ENCODE measurements at regions not wholly inside any gene's neighbourhood (a gene's known extent, or its start where the extent isn't known, plus 50 kb on each side); places are given as distances from the start of the nearest gene placed in this dataset.

DNA sequence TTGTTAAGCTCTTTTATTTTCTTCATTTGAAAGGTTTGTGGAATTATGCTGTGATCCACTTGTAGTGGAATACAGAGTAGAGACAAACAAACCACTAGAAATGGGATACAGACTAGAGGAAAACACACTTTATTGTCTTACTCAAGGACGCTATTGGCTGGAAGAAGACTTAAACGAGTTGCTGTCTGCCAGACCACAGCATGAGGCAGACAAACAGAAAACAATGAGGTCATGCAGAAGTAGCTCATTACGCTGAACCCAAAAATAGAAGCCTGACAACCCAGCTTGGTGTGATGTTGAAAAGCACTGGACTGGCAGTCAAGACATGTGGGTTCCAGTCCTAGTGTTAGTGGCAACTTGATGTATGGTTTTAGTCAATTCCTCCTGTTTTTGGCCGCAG, 62.4 kb upstream of the P3H2 start:
- TF ChIP-seq, protein P1, sequence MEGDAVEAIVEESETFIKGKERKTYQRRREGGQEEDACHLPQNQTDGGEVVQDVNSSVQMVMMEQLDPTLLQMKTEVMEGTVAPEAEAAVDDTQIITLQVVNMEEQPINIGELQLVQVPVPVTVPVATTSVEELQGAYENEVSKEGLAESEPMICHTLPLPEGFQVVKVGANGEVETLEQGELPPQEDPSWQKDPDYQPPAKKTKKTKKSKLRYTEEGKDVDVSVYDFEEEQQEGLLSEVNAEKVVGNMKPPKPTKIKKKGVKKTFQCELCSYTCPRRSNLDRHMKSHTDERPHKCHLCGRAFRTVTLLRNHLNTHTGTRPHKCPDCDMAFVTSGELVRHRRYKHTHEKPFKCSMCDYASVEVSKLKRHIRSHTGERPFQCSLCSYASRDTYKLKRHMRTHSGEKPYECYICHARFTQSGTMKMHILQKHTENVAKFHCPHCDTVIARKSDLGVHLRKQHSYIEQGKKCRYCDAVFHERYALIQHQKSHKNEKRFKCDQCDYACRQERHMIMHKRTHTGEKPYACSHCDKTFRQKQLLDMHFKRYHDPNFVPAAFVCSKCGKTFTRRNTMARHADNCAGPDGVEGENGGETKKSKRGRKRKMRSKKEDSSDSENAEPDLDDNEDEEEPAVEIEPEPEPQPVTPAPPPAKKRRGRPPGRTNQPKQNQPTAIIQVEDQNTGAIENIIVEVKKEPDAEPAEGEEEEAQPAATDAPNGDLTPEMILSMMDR (IDR thresholded peaks at IDR 0.05; ENCODE audit: low read length): no peak
- no peak for TF ChIP-seq EZH2 (IDR thresholded peaks at IDR 0.05; ENCODE audit: borderline replicate concordance, low read length)

All from OCI-LY1 (cell line).